ENCODE measurements at regions not wholly inside any gene's neighbourhood (a gene's known extent, or its start where the extent isn't known, plus 50 kb on each side); places are given as distances from the start of the nearest gene placed in this dataset.

DNA sequence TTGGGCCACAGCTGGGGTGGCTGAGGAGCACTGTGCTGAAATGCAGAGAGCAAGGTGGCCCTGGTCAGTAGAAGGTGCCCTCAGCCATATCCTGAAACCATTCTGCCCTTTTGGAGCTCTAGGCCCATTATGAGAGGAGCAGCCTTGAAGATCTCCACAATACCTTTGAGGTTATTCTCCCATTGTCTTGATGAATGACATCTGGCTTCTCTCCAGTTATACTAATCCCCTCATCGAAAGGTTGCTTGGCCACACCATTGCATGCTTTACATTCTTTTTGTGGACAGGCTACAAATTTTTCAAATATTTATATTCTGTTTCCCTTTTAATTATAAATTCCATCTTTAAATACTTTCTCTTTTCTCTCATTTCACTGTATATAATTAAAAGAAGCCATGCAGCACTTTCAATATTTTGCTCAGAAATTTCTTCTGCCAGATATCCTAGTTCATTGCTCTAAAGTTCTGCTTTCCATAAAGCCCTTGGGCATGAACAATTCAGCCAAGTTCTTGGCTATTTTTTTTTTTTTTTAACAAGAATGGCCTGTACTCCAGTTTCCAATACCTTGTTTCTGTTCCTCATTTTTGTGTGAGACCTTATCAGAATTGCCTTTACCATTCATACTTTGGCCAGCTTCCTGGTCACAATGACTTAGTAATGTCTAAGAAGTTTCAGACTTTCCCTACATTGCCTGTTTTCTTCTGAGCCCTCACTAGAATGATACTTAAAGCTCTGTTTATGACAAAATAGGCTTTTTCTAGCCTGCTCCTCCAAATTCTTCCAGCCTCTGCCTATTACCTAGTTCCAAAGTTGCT is 138.9 kb upstream of the SGO1 start:
- H4K20me1 ChIP-seq: no peaks in the 10 kb centered on the region
- no peaks in the 10 kb centered on the region for H3K9me3 ChIP-seq (replicated peaks in 1 of 11)
- H3K36me3 ChIP-seq: no peaks in the 10 kb centered on the region
- no peak overlapping the region for H3K9ac ChIP-seq
- H3K4me3 ChIP-seq: no peak overlapping the region
- TF ChIP-seq Cebpa-rat (IDR thresholded peaks at IDR 0.05): no peak
- H3K27me3 ChIP-seq: no peaks in the 10 kb centered on the region
- H3K27ac ChIP-seq: peak overlapping the region in 2 of 11 experiments; percentile 12 to 14; a peak in 3 of 22 replicates
- peak overlapping the region in 3 of 11 experiments; percentile 31 to 62 (median 55); a peak in 5 of 22 replicates for H3K4me2 ChIP-seq
- peaks cover 0 to 16% (median 0%) of the 10 kb centered on the region in 10 experiments; a peak in 6 of 20 replicates for H3K4me1 ChIP-seq

DNA sequence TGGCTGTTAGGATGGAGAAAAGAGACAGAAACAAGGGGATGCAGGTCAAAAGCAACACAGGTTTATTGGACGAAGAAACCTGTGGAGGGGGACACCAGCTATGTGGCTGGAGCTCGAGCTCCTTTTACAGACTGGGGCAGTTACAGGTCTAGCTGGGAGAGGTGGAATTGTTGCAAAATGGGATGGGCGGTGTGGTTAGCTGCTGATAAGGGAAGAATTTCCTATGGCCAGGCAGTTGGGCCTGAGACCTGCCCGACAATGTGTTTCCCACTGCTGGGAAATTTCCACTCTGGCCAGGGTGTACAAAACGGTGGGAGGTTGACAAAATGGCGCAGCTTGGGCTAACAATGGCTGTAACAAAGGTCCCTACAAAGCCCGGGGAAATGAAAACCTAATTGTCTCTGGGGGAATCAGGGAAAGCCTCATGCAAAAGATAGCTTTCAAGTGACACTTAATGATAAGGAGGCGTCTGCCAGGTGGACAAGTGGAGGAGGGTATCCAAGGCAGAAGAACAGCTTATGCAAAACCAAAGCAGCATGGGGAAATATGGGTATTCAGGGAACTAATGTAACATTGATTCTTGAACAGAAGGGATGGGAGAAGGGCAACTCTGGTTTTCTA is 137.4 kb upstream of the SGO1 start:
- no peaks in the 10 kb centered on the region for H3K36me3 ChIP-seq
- no peak overlapping the region for H3K27ac ChIP-seq
- no peaks in the 10 kb centered on the region for H3K9me3 ChIP-seq (replicated peaks in 1 of 11)
- no peak for TF ChIP-seq Cebpa-rat (IDR thresholded peaks at IDR 0.05)
- no peaks in the 10 kb centered on the region for H4K20me1 ChIP-seq
- H3K4me1 ChIP-seq: peaks cover 0 to 23% (median 0%) of the 10 kb centered on the region in 10 experiments; a peak in 6 of 20 replicates
- H3K9ac ChIP-seq: no peak overlapping the region
- no peak overlapping the region for H3K4me2 ChIP-seq
- no peak overlapping the region for H3K4me3 ChIP-seq
- H3K27me3 ChIP-seq: no peaks in the 10 kb centered on the region

DNA sequence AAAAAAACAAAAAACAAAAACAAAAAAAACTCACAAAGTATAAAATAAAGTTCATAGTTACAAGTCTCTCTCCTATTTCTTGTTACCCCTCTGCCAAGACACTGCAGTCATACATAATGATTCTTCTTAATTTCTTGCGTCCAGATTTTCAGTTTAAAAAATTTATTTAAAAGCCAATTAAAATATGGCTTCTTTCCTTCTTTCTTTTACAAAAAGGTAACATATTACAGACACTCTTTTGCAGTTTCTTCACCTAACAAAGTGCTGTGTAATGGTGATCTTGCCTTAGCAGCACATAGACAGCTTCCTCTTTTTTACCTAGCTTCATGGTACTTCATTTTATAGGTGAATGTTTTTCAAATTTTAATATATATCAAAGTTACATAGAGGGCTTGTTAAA is 136.1 kb upstream of the SGO1 start:
- H3K36me3 ChIP-seq: no peaks in the 10 kb centered on the region
- H3K9me3 ChIP-seq (replicated peaks in 1 of 11): no peaks in the 10 kb centered on the region
- H3K9ac ChIP-seq: no peak overlapping the region
- no peaks in the 10 kb centered on the region for H3K27me3 ChIP-seq
- no peak overlapping the region for H3K4me3 ChIP-seq
- no peak overlapping the region for H3K27ac ChIP-seq
- H3K4me2 ChIP-seq: no peak overlapping the region
- H3K4me1 ChIP-seq: peaks cover 0 to 23% (median 0%) of the 10 kb centered on the region in 10 experiments; a peak in 6 of 20 replicates
- no peak for TF ChIP-seq Cebpa-rat (IDR thresholded peaks at IDR 0.05)
- H4K20me1 ChIP-seq: no peaks in the 10 kb centered on the region

DNA sequence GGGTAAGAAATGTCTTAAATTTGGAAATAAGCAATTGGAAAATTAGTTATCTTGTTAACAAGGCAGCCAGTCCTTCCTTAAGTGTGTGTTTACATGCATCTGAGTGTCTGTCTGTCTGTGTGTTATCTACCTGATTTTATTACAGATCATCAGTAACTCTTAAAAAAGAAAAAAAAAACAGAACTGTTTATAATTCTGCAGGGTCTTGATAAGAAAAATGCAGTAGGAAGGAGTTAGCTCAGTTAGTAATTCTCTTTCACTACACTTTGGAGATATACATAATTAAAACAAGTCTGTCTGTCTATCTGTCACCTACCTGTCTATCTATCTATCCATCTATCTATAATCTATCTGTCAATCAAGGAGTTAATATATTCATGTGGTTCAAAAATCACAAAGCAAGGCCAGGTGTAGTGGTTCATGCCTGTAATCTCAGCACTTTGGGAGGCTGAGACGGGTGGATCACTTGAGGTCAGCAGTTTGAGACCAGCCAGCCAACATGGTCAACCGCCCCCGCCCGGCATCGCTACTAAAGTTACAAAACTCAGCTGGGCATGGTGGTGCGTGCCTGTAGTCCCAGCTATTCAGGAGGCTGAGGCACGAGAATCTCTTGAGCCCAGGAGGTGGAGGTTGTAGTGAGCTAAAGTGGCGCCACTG is 135.5 kb upstream of the SGO1 start:
- Histone ChIP-seq H3K27me3 (no peaks in the 10 kb centered on the region), H3K9me3 (replicated peaks in 1 of 11) (no peaks in the 10 kb centered on the region), H3K36me3 (no peaks in the 10 kb centered on the region), H3K4me3 (no peak overlapping the region), H3K4me1 (peaks cover 0 to 23% (median 0%) of the 10 kb centered on the region in 10 experiments; a peak in 6 of 20 replicates), H4K20me1 (no peaks in the 10 kb centered on the region), H3K27ac (no peak overlapping the region), H3K4me2 (no peak overlapping the region), H3K9ac (no peak overlapping the region)
- no peak for TF ChIP-seq Cebpa-rat (IDR thresholded peaks at IDR 0.05)

DNA sequence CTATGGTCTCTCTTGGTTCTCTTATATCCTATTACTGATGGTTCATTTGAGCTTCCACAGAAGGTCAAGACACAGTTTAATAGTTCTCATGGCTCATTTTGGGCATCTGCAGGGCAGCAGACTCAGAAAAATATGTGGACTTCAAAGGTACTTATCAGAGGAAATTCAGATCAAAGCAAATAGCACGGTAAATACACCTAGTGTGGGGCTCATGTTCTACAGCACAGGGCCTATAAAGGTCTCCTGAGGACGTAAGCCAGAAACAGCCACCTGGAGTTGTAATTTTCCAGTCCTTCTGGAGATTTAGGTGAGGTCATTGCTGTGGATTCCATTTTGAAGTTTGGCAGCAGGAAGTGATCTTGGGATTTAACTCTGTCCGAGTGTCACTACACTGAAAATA is 134.5 kb upstream of the SGO1 start:
- no peak overlapping the region for H3K27ac ChIP-seq
- peaks cover 0 to 21% (median 0%) of the 10 kb centered on the region in 10 experiments; a peak in 6 of 20 replicates for H3K4me1 ChIP-seq
- H3K9me3 ChIP-seq (replicated peaks in 1 of 11): no peaks in the 10 kb centered on the region
- H3K4me2 ChIP-seq: no peak overlapping the region
- H3K27me3 ChIP-seq: no peaks in the 10 kb centered on the region
- no peaks in the 10 kb centered on the region for H3K36me3 ChIP-seq
- no peaks in the 10 kb centered on the region for H4K20me1 ChIP-seq
- H3K4me3 ChIP-seq: no peak overlapping the region
- no peak for TF ChIP-seq Cebpa-rat (IDR thresholded peaks at IDR 0.05)
- no peak overlapping the region for H3K9ac ChIP-seq

DNA sequence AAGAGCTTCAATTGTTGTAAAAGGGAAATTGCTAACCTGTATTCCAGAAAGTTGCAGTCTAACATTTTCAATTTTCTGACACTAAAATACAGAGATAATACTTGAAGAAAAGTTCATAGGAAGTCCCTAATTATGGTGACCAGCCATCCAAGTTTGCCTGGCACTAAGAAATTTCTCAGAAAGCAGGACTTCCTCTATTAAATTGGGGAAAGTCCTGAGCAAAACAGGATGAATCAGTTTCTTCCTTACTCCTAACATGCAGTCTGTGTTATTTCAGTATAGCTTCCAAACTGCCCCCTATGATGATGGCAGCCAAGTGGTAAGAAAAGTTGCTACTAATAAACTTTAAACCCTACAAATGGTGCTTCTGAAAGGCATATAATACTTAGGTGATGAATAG is 133.5 kb upstream of the SGO1 start:
- H4K20me1 ChIP-seq: no peaks in the 10 kb centered on the region

DNA sequence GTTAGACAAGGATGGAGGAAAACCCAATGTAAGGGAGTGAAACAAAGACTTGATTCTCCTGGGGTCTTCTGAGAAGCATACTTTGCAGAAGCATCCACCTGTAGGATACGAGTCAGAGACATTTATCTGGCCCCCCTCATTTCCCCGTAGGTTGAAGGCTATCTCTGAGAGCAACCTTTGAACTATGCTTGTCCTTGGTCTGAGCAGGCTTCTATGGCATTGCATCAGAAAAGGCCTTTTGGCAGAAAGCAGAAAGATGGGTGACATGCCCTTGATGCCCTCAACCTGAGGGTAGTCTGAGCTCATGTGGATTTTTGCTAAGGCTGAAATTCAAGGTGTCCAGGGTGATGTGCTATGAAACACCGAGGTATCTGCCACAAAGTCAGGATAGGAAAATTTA is 131.6 kb upstream of the SGO1 start:
- Histone ChIP-seq H3K4me3 (no peak overlapping the region), H3K9me3 (replicated peaks in 1 of 11) (no peaks in the 10 kb centered on the region), H3K4me2 (no peak overlapping the region), H3K27me3 (no peaks in the 10 kb centered on the region), H3K27ac (no peak overlapping the region), H3K36me3 (no peaks in the 10 kb centered on the region), H3K4me1 (peaks cover 0 to 9% (median 0%) of the 10 kb centered on the region in 10 experiments; a peak in 4 of 20 replicates), H4K20me1 (no peaks in the 10 kb centered on the region), H3K9ac (no peak overlapping the region)
- TF ChIP-seq Cebpa-rat (IDR thresholded peaks at IDR 0.05): no peak

More for the DNA sequence above, 133.5 kb upstream of the SGO1 start:
- H3K27me3 ChIP-seq: no peaks in the 10 kb centered on the region
- no peak overlapping the region for H3K4me3 ChIP-seq
- TF ChIP-seq Cebpa-rat (IDR thresholded peaks at IDR 0.05): no peak
- no peak overlapping the region for H3K9ac ChIP-seq
- H3K4me1 ChIP-seq: peaks cover 0 to 12% (median 0%) of the 10 kb centered on the region in 10 experiments; a peak in 6 of 20 replicates
- H3K36me3 ChIP-seq: no peaks in the 10 kb centered on the region
- no peaks in the 10 kb centered on the region for H3K9me3 ChIP-seq (replicated peaks in 1 of 11)
- H3K27ac ChIP-seq: no peak overlapping the region
- H3K4me2 ChIP-seq: peak overlapping the region in 2 of 11 experiments; percentile 4 to 35; a peak in 1 of 22 replicates

DNA sequence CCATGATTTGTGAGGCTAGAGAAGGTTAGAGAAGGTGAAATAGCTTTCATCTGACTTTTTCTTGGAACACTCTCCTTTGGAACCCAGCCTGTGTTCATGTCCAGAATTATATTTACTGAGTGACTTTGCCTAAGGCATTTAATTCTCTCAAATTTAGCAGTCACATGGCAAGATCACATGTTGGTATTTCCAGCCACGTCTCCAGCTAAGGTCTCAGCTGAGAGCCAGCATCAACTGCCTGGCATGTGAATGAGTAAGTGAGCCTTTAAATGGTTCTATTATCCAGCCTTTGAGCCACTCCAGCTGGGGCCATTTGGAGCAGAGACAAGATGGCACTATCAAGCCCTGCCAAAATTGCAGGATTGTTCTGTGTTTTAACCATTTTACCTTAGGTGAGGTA is 130.2 kb upstream of the SGO1 start:
- TF ChIP-seq Cebpa-rat (IDR thresholded peaks at IDR 0.05): no peak
- Histone ChIP-seq H3K36me3 (no peaks in the 10 kb centered on the region), H3K27ac (no peak overlapping the region), H3K4me1 (peaks cover 0 to 9% (median 0%) of the 10 kb centered on the region in 10 experiments; a peak in 4 of 20 replicates), H3K4me2 (no peak overlapping the region), H3K9ac (no peak overlapping the region), H3K9me3 (replicated peaks in 1 of 11) (no peaks in the 10 kb centered on the region), H4K20me1 (no peaks in the 10 kb centered on the region), H3K4me3 (no peak overlapping the region), H3K27me3 (no peaks in the 10 kb centered on the region)

DNA sequence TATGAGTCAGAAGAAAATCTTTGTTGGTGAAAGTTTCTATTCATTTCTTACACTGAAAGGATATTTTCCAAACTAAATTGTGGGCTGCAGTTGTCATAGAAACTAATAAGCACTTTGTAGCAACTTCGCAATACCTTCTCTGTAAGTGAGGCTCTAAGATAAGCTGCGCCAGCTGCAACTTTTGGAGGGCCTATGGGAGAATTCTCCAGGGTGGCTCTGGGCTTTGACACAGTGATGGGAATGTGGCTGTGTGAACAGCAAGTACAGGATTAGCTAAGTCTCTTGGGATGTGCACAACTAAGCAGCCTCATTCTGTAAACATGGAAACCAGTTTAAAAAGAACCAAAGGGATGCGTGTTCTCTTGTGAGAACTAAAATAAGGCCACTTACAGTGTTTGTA is 124.6 kb upstream of the SGO1 start:
- no peak for TF ChIP-seq Cebpa-rat (IDR thresholded peaks at IDR 0.05)
- H3K27ac ChIP-seq: no peak overlapping the region
- no peaks in the 10 kb centered on the region for H3K27me3 ChIP-seq
- H3K9ac ChIP-seq: no peak overlapping the region
- no peaks in the 10 kb centered on the region for H3K36me3 ChIP-seq
- peaks cover 0 to 4% (median 0%) of the 10 kb centered on the region in 10 experiments; a peak in 1 of 20 replicates for H3K4me1 ChIP-seq
- no peak overlapping the region for H3K4me2 ChIP-seq
- no peaks in the 10 kb centered on the region for H4K20me1 ChIP-seq
- H3K9me3 ChIP-seq (replicated peaks in 1 of 11): peaks cover 0 to 11% (median 6%) of the 10 kb centered on the region in 11 experiments; a peak in 11 of 22 replicates
- no peak overlapping the region for H3K4me3 ChIP-seq

All from BLaER1 treated with 17β-estradiol and CSF1 and Interleukin-3, amounts not matched to agents 10 nM and 100 nM (cell line).